ENCODE measurements at regions not wholly inside any gene's neighbourhood (a gene's known extent, or its start where the extent isn't known, plus 50 kb on each side); places are given as distances from the start of the nearest gene placed in this dataset.

GRCh38 chr13:38477676-38478075 lies 128.0 kb downstream of the UFM1 start:
- no peak for DNase-seq
- TF ChIP-seq GATA1 (IDR thresholded peaks at IDR 0.05; ENCODE audit: low read depth, low read length) (no peak), POLR2A (IDR thresholded peaks at IDR 0.05; ENCODE audit: low read length) (no peak)

DNA sequence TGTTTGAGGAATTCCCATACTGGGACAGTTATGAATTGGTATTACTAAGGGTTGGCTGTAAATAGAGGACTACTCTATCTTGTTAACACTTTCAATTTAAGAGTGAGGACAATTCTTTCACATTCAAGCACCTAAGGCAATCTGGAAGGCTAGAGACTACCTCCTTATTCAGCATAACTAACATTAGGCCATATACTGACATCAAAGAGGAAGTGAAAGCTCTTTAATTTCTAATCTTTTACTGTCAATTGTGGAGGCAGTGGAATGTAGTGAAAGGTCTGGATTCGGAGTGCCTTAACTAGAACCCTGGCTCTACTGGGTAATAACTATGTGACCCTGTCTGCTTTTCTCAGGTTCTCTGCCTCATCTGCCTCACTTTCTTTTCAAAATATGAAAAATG lies 134.0 kb downstream of the UFM1 start:
- TF ChIP-seq GATA1 (IDR thresholded peaks at IDR 0.05; ENCODE audit: low read depth, low read length) (no peak), POLR2A (IDR thresholded peaks at IDR 0.05; ENCODE audit: low read length) (no peak)

GRCh38 chr13:38490657-38491056 lies 141.0 kb downstream of the UFM1 start:
- DNase-seq = no peak
- TF ChIP-seq GATA1 (IDR thresholded peaks at IDR 0.05; ENCODE audit: low read depth, low read length) = no peak

More for the DNA sequence above, 134.0 kb downstream of the UFM1 start:
- no peak for DNase-seq

GRCh38 chr13:38494445-38494844 lies 144.8 kb downstream of the UFM1 start:
- no peak for TF ChIP-seq GATA1 (IDR thresholded peaks at IDR 0.05; ENCODE audit: low read depth, low read length)
- no peak for TF ChIP-seq POLR2A (IDR thresholded peaks at IDR 0.05; ENCODE audit: low read length)
- no peak for DNase-seq

GRCh38 chr13:38496917-38497316 lies 147.3 kb downstream of the UFM1 start:
- TF ChIP-seq GATA1 (IDR thresholded peaks at IDR 0.05; ENCODE audit: low read depth, low read length) (no peak), POLR2A (IDR thresholded peaks at IDR 0.05; ENCODE audit: low read length) (no peak)
- DNase-seq = no peak

DNA sequence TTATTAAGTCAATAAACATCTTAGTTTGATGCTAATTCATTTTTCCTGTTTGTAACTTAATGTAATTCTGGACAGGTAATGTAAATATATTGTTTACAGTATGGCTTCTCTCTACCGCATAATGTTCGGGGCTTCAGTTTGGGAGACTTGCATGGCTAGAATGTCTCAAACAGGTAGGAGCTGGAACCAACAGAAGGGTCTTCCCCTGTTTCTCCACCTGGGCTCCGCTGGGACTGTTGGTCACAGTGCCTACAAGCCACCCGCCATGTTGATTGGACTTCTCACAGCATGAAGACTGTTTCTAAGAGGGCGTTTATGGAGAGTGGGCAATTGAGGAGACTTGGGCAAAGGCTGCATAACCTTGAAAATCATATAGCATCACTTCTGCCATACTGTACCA lies 148.6 kb downstream of the UFM1 start:
- no peak for TF ChIP-seq POLR2A (IDR thresholded peaks at IDR 0.05; ENCODE audit: low read length)
- no peak for DNase-seq

- DNase-seq = no peak
- TF ChIP-seq POLR2A (IDR thresholded peaks at IDR 0.05; ENCODE audit: low read length) (no peak), GATA1 (IDR thresholded peaks at IDR 0.05; ENCODE audit: low read depth, low read length) (no peak)
Measured at GRCh38 chr13:38514575-38514974, 164.9 kb downstream of the UFM1 start.

- TF ChIP-seq GATA1 (IDR thresholded peaks at IDR 0.05; ENCODE audit: low read depth, low read length) (no peak), POLR2A (IDR thresholded peaks at IDR 0.05; ENCODE audit: low read length) (no peak)
- DNase-seq = no peak
Measured at GRCh38 chr13:38518328-38518727, 168.5 kb upstream of the FREM2 start.

GRCh38 chr13:38519229-38519911 lies 167.5 kb upstream of the FREM2 start:
- no peak for TF ChIP-seq POLR2A (IDR thresholded peaks at IDR 0.05; ENCODE audit: low read length)
- TF ChIP-seq GATA1 (IDR thresholded peaks at IDR 0.05; ENCODE audit: low read depth, low read length) = no peak
- no peak for DNase-seq

- TF ChIP-seq GATA1 (IDR thresholded peaks at IDR 0.05; ENCODE audit: low read depth, low read length) (no peak), POLR2A (IDR thresholded peaks at IDR 0.05; ENCODE audit: low read length) (no peak)
- no peak for DNase-seq
Measured at GRCh38 chr13:38520041-38520440, 166.8 kb upstream of the FREM2 start.

GRCh38 chr13:38527140-38527539 lies 159.7 kb upstream of the FREM2 start:
- TF ChIP-seq POLR2A (IDR thresholded peaks at IDR 0.05; ENCODE audit: low read length) (no peak), GATA1 (IDR thresholded peaks at IDR 0.05; ENCODE audit: low read depth, low read length) (no peak)
- no peak for DNase-seq

- TF ChIP-seq GATA1 (IDR thresholded peaks at IDR 0.05; ENCODE audit: low read depth, low read length) (no peak), POLR2A (IDR thresholded peaks at IDR 0.05; ENCODE audit: low read length) (no peak)
- no peak for DNase-seq
Measured at GRCh38 chr13:38528986-38529385, 157.9 kb upstream of the FREM2 start.

GRCh38 chr13:38530492-38530891 lies 156.4 kb upstream of the FREM2 start:
- TF ChIP-seq GATA1 (IDR thresholded peaks at IDR 0.05; ENCODE audit: low read depth, low read length) (no peak), POLR2A (IDR thresholded peaks at IDR 0.05; ENCODE audit: low read length) (no peak)

DNA sequence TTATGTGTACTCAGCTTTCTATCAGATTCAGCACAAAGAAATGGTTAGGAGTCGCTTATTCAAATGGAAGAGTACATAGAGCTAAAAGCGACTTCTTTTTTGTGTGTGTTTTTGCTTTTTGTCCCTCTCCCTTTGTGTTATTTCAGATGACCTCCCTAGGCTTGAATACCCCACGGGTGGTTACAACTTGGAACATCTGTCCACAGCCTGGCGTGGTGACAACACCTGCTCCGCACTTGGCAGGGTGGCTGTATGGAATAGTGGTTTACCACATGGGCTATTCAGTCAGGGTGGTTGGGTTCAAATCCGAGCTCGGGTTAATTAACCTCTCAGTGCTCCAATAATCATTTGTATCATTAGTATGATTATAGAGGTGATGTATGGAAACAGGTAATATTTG lies 151.6 kb upstream of the FREM2 start:
- DNase-seq = no peak
- TF ChIP-seq POLR2A (IDR thresholded peaks at IDR 0.05; ENCODE audit: low read length) = no peak
- no peak for TF ChIP-seq GATA1 (IDR thresholded peaks at IDR 0.05; ENCODE audit: low read depth, low read length)

More at GRCh38 chr13:38530492-38530891, 156.4 kb upstream of the FREM2 start:
- peak in 1 of 2 experiments; percentile 1 for DNase-seq

DNA sequence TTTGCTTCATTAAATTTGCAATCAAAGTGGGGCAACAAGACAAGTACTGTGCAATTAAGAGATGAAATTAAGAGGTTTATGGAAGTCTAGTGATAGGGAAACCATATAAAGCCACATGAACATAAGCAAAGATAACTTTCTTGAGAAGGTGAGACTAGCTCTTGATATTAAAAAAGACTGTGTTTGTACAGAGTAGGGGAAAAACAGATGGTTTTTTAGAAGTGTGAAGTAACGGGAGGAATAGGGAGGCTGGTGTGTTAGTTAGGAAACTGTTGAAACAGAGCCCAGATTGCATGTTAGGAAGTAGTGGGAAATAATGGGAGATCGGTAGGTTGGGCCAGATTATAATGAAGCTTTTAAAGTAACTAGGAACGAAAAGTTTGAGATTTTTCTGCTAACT lies 149.8 kb upstream of the FREM2 start:
- no peak for TF ChIP-seq POLR2A (IDR thresholded peaks at IDR 0.05; ENCODE audit: low read length)
- no peak for TF ChIP-seq GATA1 (IDR thresholded peaks at IDR 0.05; ENCODE audit: low read depth, low read length)
- no peak for DNase-seq

GRCh38 chr13:38538422-38538821 lies 148.5 kb upstream of the FREM2 start:
- no peak for DNase-seq
- TF ChIP-seq POLR2A (IDR thresholded peaks at IDR 0.05; ENCODE audit: low read length) (no peak), GATA1 (IDR thresholded peaks at IDR 0.05; ENCODE audit: low read depth, low read length) (no peak)
